ENCODE measurements at regions not wholly inside any gene's neighbourhood (a gene's known extent, or its start where the extent isn't known, plus 50 kb on each side); places are given as distances from the start of the nearest gene placed in this dataset.

DNA sequence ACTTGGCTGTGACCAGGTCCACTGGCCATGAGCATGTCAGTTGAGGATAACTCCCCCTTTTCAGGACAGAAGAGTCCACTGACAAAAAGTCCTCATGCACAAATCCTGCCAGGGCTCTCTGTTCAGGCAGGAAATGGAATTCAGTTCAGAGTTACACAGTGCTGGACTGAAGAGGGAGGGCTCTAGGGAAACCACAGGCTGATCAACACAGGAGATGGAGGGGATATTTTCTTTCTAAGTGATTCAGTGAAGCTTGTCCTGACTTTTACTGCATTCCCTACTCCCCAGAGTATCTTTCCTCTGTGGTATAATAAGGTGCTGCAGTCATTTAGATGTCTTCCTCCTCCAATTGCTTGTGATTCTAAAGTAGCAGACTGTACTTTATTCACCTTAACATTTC is 335.5 kb upstream of the IGFBP7 start:
- Mint-ChIP-seq H3K27me3 (ENCODE audit: low read depth) (no peaks in the 10 kb centered on the region), H3K36me3 (ENCODE audit: insufficient read depth in 1 of 3, low read depth in 3 of 3) (peaks cover 0 to 10% (median 0%) of the 10 kb centered on the region in 3 experiments; a peak in 2 of 7 replicates), H3K9me3 (peaks cover 4 to 9% of the 10 kb centered on the region in 2 experiments; a peak in 4 of 5 replicates), H3K4me3 (no peak overlapping the region), H3K27ac (no peak overlapping the region), H3K4me1 (no peaks in the 10 kb centered on the region)
- Histone ChIP-seq H2BK12ac (ENCODE audit: insufficient read length, low read depth, low read length) (no peak overlapping the region), H2BK5ac (ENCODE audit: insufficient read length, low read length) (no peak overlapping the region), H2BK20ac (ENCODE audit: low read depth, low read length, poor library complexity, severe bottlenecking) (no peak overlapping the region), H3K27ac (ENCODE audit: insufficient read length, low read depth, low read length) (no peak overlapping the region), H3K18ac (ENCODE audit: insufficient read length, low read depth, low read length) (no peak overlapping the region), H3K27me3 (ENCODE audit: insufficient read depth, low read length) (no peaks in the 10 kb centered on the region), H4K20me1 (ENCODE audit: control insufficient read depth, insufficient read depth, insufficient read length) (no peaks in the 10 kb centered on the region), H2AK5ac (ENCODE audit: insufficient read length, low read length) (no peak overlapping the region), H3K4me1 (ENCODE audit: insufficient read depth, low read length) (no peaks in the 10 kb centered on the region), H4K5ac (ENCODE audit: insufficient read length, low read depth, low read length) (no peak overlapping the region), H3K4ac (ENCODE audit: low read depth, low read length) (no peak overlapping the region), H4K91ac (ENCODE audit: insufficient read length, low read depth, low read length) (no peak overlapping the region), H2BK15ac (ENCODE audit: low read depth, low read length) (no peak overlapping the region), H3K9ac (ENCODE audit: extremely low read depth, insufficient read length, low read length) (no peak overlapping the region), H3K79me1 (ENCODE audit: insufficient read depth, low read depth, low read length, poor library complexity, severe bottlenecking) (no peaks in the 10 kb centered on the region), H4K8ac (replicated peaks; ENCODE audit: insufficient read length, low read depth, low read length) (no peak overlapping the region), H3K9me3 (ENCODE audit: control insufficient read depth, low read depth, low read length) (no peaks in the 10 kb centered on the region), H3K14ac (ENCODE audit: insufficient read depth, low read length) (no peak overlapping the region), H3K23me2 (ENCODE audit: insufficient read length, low read depth, low read length, poor library complexity, severe bottlenecking) (no peaks in the 10 kb centered on the region), H3K23ac (ENCODE audit: insufficient read length, low read depth, low read length) (no peak overlapping the region), H3K4me2 (ENCODE audit: insufficient read depth, insufficient read length, low read length) (no peak overlapping the region), H2AFZ (ENCODE audit: low read length) (no peak overlapping the region), H2BK120ac (ENCODE audit: low read depth, low read length, poor library complexity, severe bottlenecking) (no peak overlapping the region), H3K79me2 (ENCODE audit: insufficient read depth, low read length) (no peaks in the 10 kb centered on the region), H3T11ph (ENCODE audit: low read length) (no peak overlapping the region), H3K56ac (ENCODE audit: insufficient read length, low read depth, low read length) (no peak overlapping the region)
- no peak for TF ChIP-seq CTCF (conservative IDR thresholded peaks at IDR 0.05)
- no peak for DNase-seq
